GM21528 (cell line): ENCODE measurements at regions not wholly inside any gene's neighbourhood (a gene's known extent, or its start where the extent isn't known, plus 50 kb on each side); places are given as distances from the start of the nearest gene placed in this dataset.
"Not testable (repeated sequence)": the region's sequence is repeated elsewhere in the genome, so short reads cannot be mapped to it uniquely, and the experiment has no call there.

ENCODE experiments used
- ATAC-seq: cut with Tn5 transposase; IDR thresholded peaks from one replicate; pipeline ENCODE4 v1.9.1; 2021; ENCODE audit warnings: mild to moderate bottlenecking, moderate library complexity; ENCODE audit not compliant: unreplicated experiment, low FRiP score

GRCh38 chr5:168072665-168073064, 218.8 kb upstream of the WWC1 start:
- ATAC-seq: no peak

- no peak for ATAC-seq
These were observed 218.1 kb upstream of the WWC1 start for GRCh38 chr5:168073311-168073710.

GRCh38 chr5:168073991-168074800, 217.2 kb upstream of the WWC1 start:
- ATAC-seq: no peak

GRCh38 chr5:168075387-168075786, 216.1 kb upstream of the WWC1 start:
- no peak for ATAC-seq

- ATAC-seq: no peak
These were observed 214.9 kb upstream of the WWC1 start for GRCh38 chr5:168076561-168076991.

GRCh38 chr5:168085261-168086031, 206.0 kb upstream of the WWC1 start:
- no peak for ATAC-seq

GRCh38 chr5:168086104-168086610, 205.3 kb upstream of the WWC1 start:
- no peak for ATAC-seq

GRCh38 chr5:168086746-168087145, 204.7 kb upstream of the WWC1 start:
- ATAC-seq: no peak

- ATAC-seq: no peak
These were observed 202.9 kb upstream of the WWC1 start for GRCh38 chr5:168088410-168089173.

GRCh38 chr5:168089201-168089887, 202.1 kb upstream of the WWC1 start:
- ATAC-seq: no peak

- no peak for ATAC-seq
These were observed 198.9 kb upstream of the WWC1 start for GRCh38 chr5:168092209-168093185.

- ATAC-seq: no peak
These were observed 198.1 kb upstream of the WWC1 start for GRCh38 chr5:168093200-168093910.

- ATAC-seq: no peak
These were observed 194.9 kb upstream of the WWC1 start for GRCh38 chr5:168096525-168096924.

- no peak for ATAC-seq
These were observed 193.4 kb upstream of the WWC1 start for GRCh38 chr5:168097876-168098653.

- no peak for ATAC-seq
These were observed 190.1 kb upstream of the WWC1 start for GRCh38 chr5:168101352-168101751.

GRCh38 chr5:168103018-168103417, 188.4 kb upstream of the WWC1 start:
- ATAC-seq: not testable (repeated sequence)

GRCh38 chr5:168104350-168104749, 187.1 kb upstream of the WWC1 start:
- ATAC-seq: no peak
